Transverse colon (tissue), 3 donors: ENCODE measurements at regions not wholly inside any gene's neighbourhood (a gene's known extent, or its start where the extent isn't known, plus 50 kb on each side); places are given as distances from the start of the nearest gene placed in this dataset.

ENCODE experiments used
- EP300 ChIP-seq: sonication (generic); formaldehyde crosslinking; IDR thresholded peaks from one replicate; pipeline ENCODE4 v1.6.1; 2017; ENCODE audit warnings: antibody characterized with exemption, low read depth
- POLR2A ChIP-seq: fragments of 450-650 bp; IDR thresholded peaks from one replicate; pipeline ENCODE4 v1.6.1; 2016; ENCODE audit warnings: antibody characterized with exemption, mild to moderate bottlenecking, moderate library complexity
- TF ChIP-seq, protein P1 (sequence below), 5 experiments: fragments of 200-600 bp in 3 of 5; fragments of 450-650 bp in 2 of 5; sonication (generic) in 3 of 5; IDR thresholded peaks; 1 replicate in 2 of 5; 2 replicates in 3 of 5; pipeline ENCODE4 v1.5.1; 2016 to 2017; ENCODE audit warnings: antibody characterized with exemption in 5 of 5, inconsistent platforms in 3 of 5, mild to moderate bottlenecking in 2 of 5, moderate library complexity in 1 of 5

DNA sequence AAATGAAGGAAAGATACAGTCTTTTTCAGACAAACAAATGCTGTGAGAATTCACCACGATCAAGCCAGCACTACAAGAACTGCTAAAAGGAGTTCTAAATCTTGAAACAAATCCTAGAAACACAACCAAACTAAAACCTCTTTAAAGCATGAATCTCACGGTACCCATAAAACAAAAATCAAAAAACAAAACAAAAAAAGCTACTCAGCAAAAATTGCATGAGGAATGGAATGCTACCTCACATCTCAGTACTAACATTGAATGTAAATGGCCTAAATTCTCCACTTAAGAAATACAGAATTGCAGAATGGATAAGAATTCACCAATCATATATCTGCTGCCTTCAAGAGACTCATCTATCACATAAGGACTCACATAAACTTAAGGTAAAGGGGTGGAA lies 300.1 kb downstream of the NAF1 start:
- TF ChIP-seq, protein P1, sequence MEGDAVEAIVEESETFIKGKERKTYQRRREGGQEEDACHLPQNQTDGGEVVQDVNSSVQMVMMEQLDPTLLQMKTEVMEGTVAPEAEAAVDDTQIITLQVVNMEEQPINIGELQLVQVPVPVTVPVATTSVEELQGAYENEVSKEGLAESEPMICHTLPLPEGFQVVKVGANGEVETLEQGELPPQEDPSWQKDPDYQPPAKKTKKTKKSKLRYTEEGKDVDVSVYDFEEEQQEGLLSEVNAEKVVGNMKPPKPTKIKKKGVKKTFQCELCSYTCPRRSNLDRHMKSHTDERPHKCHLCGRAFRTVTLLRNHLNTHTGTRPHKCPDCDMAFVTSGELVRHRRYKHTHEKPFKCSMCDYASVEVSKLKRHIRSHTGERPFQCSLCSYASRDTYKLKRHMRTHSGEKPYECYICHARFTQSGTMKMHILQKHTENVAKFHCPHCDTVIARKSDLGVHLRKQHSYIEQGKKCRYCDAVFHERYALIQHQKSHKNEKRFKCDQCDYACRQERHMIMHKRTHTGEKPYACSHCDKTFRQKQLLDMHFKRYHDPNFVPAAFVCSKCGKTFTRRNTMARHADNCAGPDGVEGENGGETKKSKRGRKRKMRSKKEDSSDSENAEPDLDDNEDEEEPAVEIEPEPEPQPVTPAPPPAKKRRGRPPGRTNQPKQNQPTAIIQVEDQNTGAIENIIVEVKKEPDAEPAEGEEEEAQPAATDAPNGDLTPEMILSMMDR (IDR thresholded peaks at IDR 0.05), result no peak
- TF ChIP-seq POLR2A (no peak), EP300 (no peak)
